ENCODE measurements at regions not wholly inside any gene's neighbourhood (a gene's known extent, or its start where the extent isn't known, plus 50 kb on each side); places are given as distances from the start of the nearest gene placed in this dataset.

GRCh38 chr12:41635626-41636364 lies 447.7 kb downstream of the PDZRN4 start:
- Histone ChIP-seq H2AFZ (replicated peaks; ENCODE audit: low read length, poor library complexity) (no peak overlapping the region), H3K4ac (ENCODE audit: low read depth, low read length) (no peak overlapping the region), H2BK15ac (ENCODE audit: low read depth, low read length) (no peak overlapping the region), H4K8ac (ENCODE audit: low read depth in 2 of 2, low read length in 2 of 2) (no peak overlapping the region), H2AK5ac (ENCODE audit: low read depth, low read length) (no peak overlapping the region), H3K27me3 (ENCODE audit: control insufficient read depth, insufficient read depth, low read length) (no peaks in the 10 kb centered on the region), H3K9me1 (ENCODE audit: insufficient read depth, low read length) (no peaks in the 10 kb centered on the region), H3K4me1 (ENCODE audit: control insufficient read depth, insufficient read depth, low read length) (no peaks in the 10 kb centered on the region), H2BK5ac (ENCODE audit: low read depth, low read length, poor library complexity, severe bottlenecking) (no peak overlapping the region), H2BK120ac (ENCODE audit: low read depth, low read length) (no peak overlapping the region), H3K18ac (ENCODE audit: low read depth, low read length) (no peak overlapping the region), H2AK9ac (replicated peaks; ENCODE audit: low read depth, low read length, poor library complexity) (no peak overlapping the region), H3K27ac (ENCODE audit: insufficient read depth, low read length) (no peak overlapping the region), H3K9me3 (ENCODE audit: control insufficient read depth, insufficient read depth, low read length) (no peaks in the 10 kb centered on the region), H3K23ac (ENCODE audit: low read depth, low read length) (no peak overlapping the region), H3K56ac (ENCODE audit: extremely low read depth, insufficient read depth, low read length) (no peak overlapping the region), H4K5ac (ENCODE audit: low read depth, low read length) (no peak overlapping the region), H2BK20ac (ENCODE audit: low read depth, low read length) (no peak overlapping the region), H4K91ac (ENCODE audit: insufficient read depth, low read depth, low read length) (no peak overlapping the region), H4K20me1 (ENCODE audit: insufficient read depth, low read length) (no peaks in the 10 kb centered on the region), H3K36me3 (ENCODE audit: control insufficient read depth, insufficient read depth, low read length) (no peaks in the 10 kb centered on the region), H3K9ac (ENCODE audit: low read depth, low read length) (no peak overlapping the region), H3K4me3 (ENCODE audit: insufficient read depth, low read depth, low read length) (no peak overlapping the region), H3K4me2 (ENCODE audit: low read depth, low read length) (no peak overlapping the region), H3K14ac (replicated peaks; ENCODE audit: low read depth, low read length) (no peak overlapping the region), H3K79me1 (ENCODE audit: low read depth in 1 of 2, low read length in 2 of 2) (no peaks in the 10 kb centered on the region)
- dilution Hi-C loops (cut with HindIII; ENCODE audit: low sequenced_read_pairs, unreplicated experiment) = no loop called here
- intact Hi-C loops (cut with micrococcal nuclease) = no loop called here
- CTCF ChIA-PET = no interaction called here
- POLR2A ChIA-PET (ENCODE audit: unreplicated experiment) = no interaction called here
- in situ Hi-C loops (cut with MboI; ENCODE audit: low sequenced_read_pairs) = no loop called here
- 42% methylated on average over 3 of the region's 5 CpGs; no CpG with 5 or more reads in 1 of the 2 experiments for WGBS, 2 experiments (ENCODE audit: extremely low coverage in 2 of 2, insufficient read length in 1 of 2)
- BruUV-seq (replicated peaks) = no TSS peak
- TF ChIP-seq, protein P1, sequence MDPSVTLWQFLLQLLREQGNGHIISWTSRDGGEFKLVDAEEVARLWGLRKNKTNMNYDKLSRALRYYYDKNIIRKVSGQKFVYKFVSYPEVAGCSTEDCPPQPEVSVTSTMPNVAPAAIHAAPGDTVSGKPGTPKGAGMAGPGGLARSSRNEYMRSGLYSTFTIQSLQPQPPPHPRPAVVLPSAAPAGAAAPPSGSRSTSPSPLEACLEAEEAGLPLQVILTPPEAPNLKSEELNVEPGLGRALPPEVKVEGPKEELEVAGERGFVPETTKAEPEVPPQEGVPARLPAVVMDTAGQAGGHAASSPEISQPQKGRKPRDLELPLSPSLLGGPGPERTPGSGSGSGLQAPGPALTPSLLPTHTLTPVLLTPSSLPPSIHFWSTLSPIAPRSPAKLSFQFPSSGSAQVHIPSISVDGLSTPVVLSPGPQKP (IDR thresholded peaks at IDR 0.05; ENCODE audit: borderline replicate concordance, low read depth, low read length) = no peak
- TF ChIP-seq BHLHE40 (IDR thresholded peaks at IDR 0.05; ENCODE audit: low read depth, low read length) = no peak
- no peak for TF ChIP-seq CTCF (conservative IDR thresholded peaks at IDR 0.05; ENCODE audit: low read depth, low read length)
- TF ChIP-seq POLR2A (IDR thresholded peaks at IDR 0.05; ENCODE audit: low read depth, low read length) = no peak
- TF ChIP-seq USF2 (IDR thresholded peaks at IDR 0.05; ENCODE audit: low read depth, low read length) = no peak
- no peak for TF ChIP-seq MAZ (IDR thresholded peaks at IDR 0.05; ENCODE audit: borderline replicate concordance, low read depth, low read length)
- no peak for TF ChIP-seq MXI1 (IDR thresholded peaks at IDR 0.05; ENCODE audit: borderline replicate concordance, low read depth, low read length)
- TF ChIP-seq SMC3 (IDR thresholded peaks at IDR 0.05; ENCODE audit: low read depth, low read length) = no peak
- no peak for TF ChIP-seq NFE2L2 (IDR thresholded peaks at IDR 0.05; ENCODE audit: low read depth, low read length)
- no peak for TF ChIP-seq RAD21 (IDR thresholded peaks at IDR 0.05; ENCODE audit: low read length)
- ATAC-seq (ENCODE audit: low read depth) = no peak
- no peak for DNase-seq

All from IMR-90 (cell line).